HepG2 (cell line): ENCODE measurements at regions not wholly inside any gene's neighbourhood (a gene's known extent, or its start where the extent isn't known, plus 50 kb on each side); places are given as distances from the start of the nearest gene placed in this dataset.

Experiments used
- ATAC-seq: fragments of 200-7000 bp; cut with Tn5 transposase; 3 replicates; pipeline ENCODE4 v1.9.1; 2020; ENCODE audit warnings: mild to moderate bottlenecking, moderate library complexity
- BruUV-seq: library from RNA; stranded (reverse); fragments of 400-500 nt; replicated peaks from 2 replicates; lab custom pipeline; 2021; lab: Mats Ljungman, UMichigan
- CTCF ChIA-PET: fragments of 300-600 bp; formaldehyde crosslinking; extraction: SDS; loops from one replicate; lab custom pipeline; 2021; ENCODE audit warnings: low total read pairs, inconsistent platforms, low intra/inter-chr PET ratio; lab: Yijun Ruan, JAX
- POLR2A ChIA-PET: fragments of 350-600 bp; sonication (Branson Sonifier 250); formaldehyde crosslinking; loops from one replicate; lab custom pipeline; 2020; ENCODE audit warnings: antibody characterized with exemption, inconsistent platforms; lab: Yijun Ruan, JAX
- DNase-seq: peaks from one replicate; pipeline ENCODE4 v3.0.0-alpha.2; 2015; ENCODE audit warnings: low spot score
- FAIRE-seq: peaks from 3 replicates; lab custom pipeline; 2011; peaks lifted over from hg19 to GRCh38; lab: Jason Lieb, UNC
- H2AFZ ChIP-seq: one replicate; pipeline ENCODE4 v1.6.1; 2011; ENCODE audit warnings: low read length, inconsistent platforms
- H3K27ac ChIP-seq: fragments of 300-600 bp; 3 replicates; pipeline ENCODE4 v1.8.0; 2011; ENCODE audit warnings: mixed run types, mild to moderate bottlenecking, mixed read lengths, low read length, inconsistent platforms; ENCODE audit not compliant: insufficient read depth; ENCODE audit errors: extremely low read length
- H3K27me3 ChIP-seq, 2 experiments: fragments of 200-600 bp in 1 of 2; 2 replicates in 1 of 2; 3 replicates in 1 of 2; pipeline versions ENCODE4 v1.6.0 to v1.8.0; 2011; ENCODE audit warnings: low read length in 2 of 2, mild to moderate bottlenecking in 2 of 2, moderate library complexity in 2 of 2, inconsistent platforms in 1 of 2; ENCODE audit not compliant: insufficient read depth in 2 of 2, control insufficient read depth in 1 of 2
- H3K36me3 ChIP-seq, 2 experiments: fragments of 200-600 bp in 1 of 2; replicated peaks in 1 of 2; 2 replicates in 1 of 2; 3 replicates in 1 of 2; pipeline versions ENCODE4 v1.5.1 to v1.8.0; 2011; ENCODE audit warnings: low read length in 2 of 2, inconsistent platforms in 1 of 2; ENCODE audit not compliant: insufficient read depth in 2 of 2, control insufficient read depth in 1 of 2
- H3K4me1 ChIP-seq: 2 replicates; pipeline ENCODE4 v1.5.1; 2012; ENCODE audit warnings: low read length, inconsistent platforms; ENCODE audit not compliant: insufficient read depth
- H3K4me2 ChIP-seq: 2 replicates; pipeline ENCODE4 v1.6.0; 2011; ENCODE audit warnings: low read depth, low read length, inconsistent platforms
- H3K4me3 ChIP-seq, 3 experiments: fragments of 200-600 bp in 1 of 3; sonication (generic), shearing (Covaris generic) in 1 of 3; replicated peaks in 1 of 3; 2 replicates each; pipeline ENCODE4 v1.5.1; 2011 to 2016; ENCODE audit warnings: low read length in 3 of 3, inconsistent platforms in 2 of 3, low read depth in 2 of 3, mild to moderate bottlenecking in 2 of 3, control low read depth in 1 of 3, mixed read lengths in 1 of 3; ENCODE audit not compliant: insufficient read depth in 1 of 3
- H3K79me2 ChIP-seq: one replicate; pipeline ENCODE4 v1.6.1; 2011; ENCODE audit warnings: low read length, inconsistent platforms; ENCODE audit not compliant: insufficient read depth
- H3K9ac ChIP-seq: 2 replicates; pipeline ENCODE4 v1.6.0; 2011; ENCODE audit warnings: mild to moderate bottlenecking, low read depth, low read length, inconsistent platforms; ENCODE audit not compliant: insufficient read depth
- H3K9me3 ChIP-seq: 2 replicates; pipeline ENCODE4 v1.5.1; 2012; ENCODE audit warnings: mild to moderate bottlenecking, low read length
- H4K20me1 ChIP-seq: 2 replicates; pipeline ENCODE4 v1.6.0; 2011; ENCODE audit warnings: inconsistent platforms, mild to moderate bottlenecking, low read length, moderate library complexity; ENCODE audit not compliant: insufficient read depth
- BORCS8-MEF2B ChIP-seq: sonication (generic); formaldehyde crosslinking; IDR thresholded peaks from 2 replicates; pipeline ENCODE4 v1.8.0; 2022; ENCODE audit warnings: mild to moderate bottlenecking, missing genetic modification reagents
- FOXA3 ChIP-seq: IDR thresholded peaks from 2 replicates; pipeline ENCODE4 v1.6.1; 2016; ENCODE audit warnings: missing genetic modification reagents, missing compliant biosample characterization
- NFIB ChIP-seq: sonication (generic); formaldehyde crosslinking; IDR thresholded peaks from 2 replicates; pipeline ENCODE4 v1.9.0; 2021; ENCODE audit warnings: missing genetic modification reagents, mild to moderate bottlenecking, borderline replicate concordance
- NFKB2 ChIP-seq: sonication (generic); formaldehyde crosslinking; IDR thresholded peaks from 2 replicates; pipeline ENCODE4 v1.4.0; 2020; ENCODE audit warnings: missing genetic modification reagents, borderline replicate concordance
- NR2F2 ChIP-seq: IDR thresholded peaks from 2 replicates; pipeline ENCODE4 v1.6.1; 2012; ENCODE audit warnings: low read depth, inconsistent platforms, borderline replicate concordance
- PHB2 ChIP-seq: fragments of 450-650 bp; IDR thresholded peaks from 2 replicates; pipeline ENCODE4 v1.6.1; 2018; ENCODE audit not compliant: partially characterized antibody
- PHF20 ChIP-seq: sonication (generic); formaldehyde crosslinking; IDR thresholded peaks from 2 replicates; pipeline ENCODE4 v1.5.0; 2020; ENCODE audit warnings: mild to moderate bottlenecking, missing genetic modification reagents
- SIX4 ChIP-seq: sonication (generic); formaldehyde crosslinking; IDR thresholded peaks from 2 replicates; pipeline ENCODE4 v1.4.0; 2020; ENCODE audit warnings: missing genetic modification reagents
- TP53 ChIP-seq: sonication (generic); formaldehyde crosslinking; conservative IDR thresholded peaks from 2 replicates; pipeline ENCODE4 v1.4.0; 2020; ENCODE audit warnings: missing genetic modification reagents
- ZNF20 ChIP-seq: sonication (generic); formaldehyde crosslinking; IDR thresholded peaks from 2 replicates; pipeline ENCODE4 v1.4.0; 2020; ENCODE audit warnings: mild to moderate bottlenecking, moderate library complexity, missing genetic modification reagents
- ZNF317 ChIP-seq: sonication (generic); formaldehyde crosslinking; IDR thresholded peaks from 2 replicates; pipeline ENCODE4 v1.5.0; 2020; ENCODE audit warnings: mild to moderate bottlenecking, missing genetic modification reagents
- WGBS: methylation state at CpG from one replicate; pipeline ENCODE4 v1.1.6; 2017; ENCODE audit warnings: low lambda C conversion rate; 5-methylcytosine and 5-hydroxymethylcytosine counted together
- in situ Hi-C: cut with HindIII; loops from 2 replicates; pipeline ENCODE4 v1.10.0; 2017; ENCODE audit warnings: low pct_unique_long_range_greater_than_20kb; ENCODE audit not compliant: extremely low pct_ligation_motif_present
- intact Hi-C: fragments of 100-400 bp; cut with micrococcal nuclease; formaldehyde crosslinking; loops from one replicate; pipeline ENCODE4 v1.10.0; 2022; ENCODE audit not compliant: unreplicated experiment
- TF ChIP-seq, protein P1 (sequence below): sonication (generic); formaldehyde crosslinking; IDR thresholded peaks from 2 replicates; pipeline ENCODE4 v1.4.0; 2020; ENCODE audit warnings: low read depth, mild to moderate bottlenecking, missing genetic modification reagents
- TF ChIP-seq, protein P2 (sequence below): sonication (generic); formaldehyde crosslinking; IDR thresholded peaks from 2 replicates; pipeline ENCODE4 v1.8.1; 2023; ENCODE audit warnings: mild to moderate bottlenecking, missing genetic modification reagents, borderline replicate concordance
- TF ChIP-seq, protein P3 (sequence below): sonication (generic); formaldehyde crosslinking; IDR thresholded peaks from 2 replicates; pipeline ENCODE4 v1.8.1; 2022; ENCODE audit warnings: low read depth, mild to moderate bottlenecking, missing genetic modification reagents

DNA sequence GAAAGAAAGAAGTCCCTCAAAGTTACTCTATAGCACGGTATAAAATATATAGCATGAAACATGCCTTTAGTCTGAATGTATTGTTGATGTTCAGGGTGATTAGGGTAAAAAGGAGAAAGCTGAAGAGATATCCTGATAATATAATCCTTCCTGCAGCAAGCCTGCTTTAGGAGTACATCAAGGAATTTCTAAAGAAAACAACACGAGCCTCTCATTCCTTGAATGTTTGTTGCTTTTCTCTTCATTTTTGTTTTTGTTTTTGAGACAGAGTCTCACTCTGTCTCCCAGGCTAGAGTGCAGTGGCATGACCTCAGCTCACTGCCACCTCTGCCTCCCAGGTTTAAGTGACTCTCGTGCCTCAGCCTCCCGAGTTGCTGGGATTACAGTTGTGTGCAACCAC, 79.1 kb downstream of the CD164 start (continued):
- TF ChIP-seq TP53 (CRISPR knock-in tag) (no peak), NFIB (CRISPR knock-in tag) (no peak), PHB2 (no peak), NFKB2 (CRISPR knock-in tag) (no peak), ZNF20 (CRISPR knock-in tag) (no peak), PHF20 (CRISPR knock-in tag) (no peak), BORCS8-MEF2B (CRISPR knock-in tag) (no peak), NR2F2 (no peak), SIX4 (no peak)
- TF ChIP-seq, protein P1, sequence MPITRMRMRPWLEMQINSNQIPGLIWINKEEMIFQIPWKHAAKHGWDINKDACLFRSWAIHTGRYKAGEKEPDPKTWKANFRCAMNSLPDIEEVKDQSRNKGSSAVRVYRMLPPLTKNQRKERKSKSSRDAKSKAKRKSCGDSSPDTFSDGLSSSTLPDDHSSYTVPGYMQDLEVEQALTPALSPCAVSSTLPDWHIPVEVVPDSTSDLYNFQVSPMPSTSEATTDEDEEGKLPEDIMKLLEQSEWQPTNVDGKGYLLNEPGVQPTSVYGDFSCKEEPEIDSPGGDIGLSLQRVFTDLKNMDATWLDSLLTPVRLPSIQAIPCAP, result no peak
- TF ChIP-seq, protein P2, sequence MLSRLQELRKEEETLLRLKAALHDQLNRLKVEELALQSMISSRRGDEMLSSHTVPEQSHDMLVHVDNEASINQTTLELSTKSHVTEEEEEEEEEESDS, result no peak

DNA sequence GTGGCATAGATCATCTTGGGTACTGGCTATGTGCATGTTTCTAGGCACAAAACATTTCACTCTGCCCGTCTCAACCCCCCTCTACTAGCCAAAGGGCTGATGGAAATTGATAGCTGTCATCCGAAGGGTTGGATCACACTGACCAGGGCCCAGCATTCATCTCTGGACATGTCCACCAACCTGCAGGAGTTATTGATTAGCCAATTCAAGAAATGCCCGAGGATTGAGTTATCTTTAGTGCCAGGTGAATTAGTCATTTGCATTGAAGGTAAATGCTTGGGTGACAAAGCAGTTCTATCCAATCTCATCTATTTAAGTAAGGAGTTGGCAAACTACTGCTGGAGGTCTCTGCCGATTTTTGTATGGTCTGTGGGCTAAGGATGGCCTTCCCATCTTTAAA, 80.1 kb downstream of the CD164 start:
- TF ChIP-seq ZNF317 (no peak), FOXA3 (CRISPR knock-in tag) (no peak)
- TF ChIP-seq, protein P3, sequence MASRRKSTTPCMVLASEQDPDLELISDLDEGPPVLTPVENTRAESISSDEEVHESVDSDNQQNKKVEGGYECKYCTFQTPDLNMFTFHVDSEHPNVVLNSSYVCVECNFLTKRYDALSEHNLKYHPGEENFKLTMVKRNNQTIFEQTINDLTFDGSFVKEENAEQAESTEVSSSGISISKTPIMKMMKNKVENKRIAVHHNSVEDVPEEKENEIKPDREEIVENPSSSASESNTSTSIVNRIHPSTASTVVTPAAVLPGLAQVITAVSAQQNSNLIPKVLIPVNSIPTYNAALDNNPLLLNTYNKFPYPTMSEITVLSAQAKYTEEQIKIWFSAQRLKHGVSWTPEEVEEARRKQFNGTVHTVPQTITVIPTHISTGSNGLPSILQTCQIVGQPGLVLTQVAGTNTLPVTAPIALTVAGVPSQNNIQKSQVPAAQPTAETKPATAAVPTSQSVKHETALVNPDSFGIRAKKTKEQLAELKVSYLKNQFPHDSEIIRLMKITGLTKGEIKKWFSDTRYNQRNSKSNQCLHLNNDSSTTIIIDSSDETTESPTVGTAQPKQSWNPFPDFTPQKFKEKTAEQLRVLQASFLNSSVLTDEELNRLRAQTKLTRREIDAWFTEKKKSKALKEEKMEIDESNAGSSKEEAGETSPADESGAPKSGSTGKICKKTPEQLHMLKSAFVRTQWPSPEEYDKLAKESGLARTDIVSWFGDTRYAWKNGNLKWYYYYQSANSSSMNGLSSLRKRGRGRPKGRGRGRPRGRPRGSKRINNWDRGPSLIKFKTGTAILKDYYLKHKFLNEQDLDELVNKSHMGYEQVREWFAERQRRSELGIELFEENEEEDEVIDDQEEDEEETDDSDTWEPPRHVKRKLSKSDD (CRISPR knock-in tag), result no peak
- intact Hi-C loops (no loop called here), in situ Hi-C loops (no loop called here)
- POLR2A ChIA-PET, result interaction anchor here (0.8 kb wide), 1 partner anchor 82 kb away, joined by 3 read pairs; no protein-coding TSS in a partner anchor
- peaks cover 10% of the 10 kb centered on the region for H3K4me1 ChIP-seq
- H4K20me1 ChIP-seq, result no peaks in the 10 kb centered on the region
- no peaks in the 10 kb centered on the region; a peak in 1 of 5 replicates for H3K27me3 ChIP-seq
- CTCF ChIA-PET, result no interaction called here
- no peak overlapping the region for H3K9ac ChIP-seq
- no TSS peak for BruUV-seq
- H3K27ac ChIP-seq, result no peak overlapping the region
- 89% methylated on average over 4 of the region's 4 CpGs for WGBS
- no peak overlapping the region for H2AFZ ChIP-seq
- H3K4me3 ChIP-seq, result no peak overlapping the region
- H3K9me3 ChIP-seq, result no peaks in the 10 kb centered on the region
- no peak for FAIRE-seq
- DNase-seq, result no peak
- H3K36me3 ChIP-seq, result no peaks in the 10 kb centered on the region
- no peak overlapping the region for H3K4me2 ChIP-seq
- H3K79me2 ChIP-seq, result no peaks in the 10 kb centered on the region
- no peak for ATAC-seq
